ENCODE measurements at regions not wholly inside any gene's neighbourhood (a gene's known extent, or its start where the extent isn't known, plus 50 kb on each side); places are given as distances from the start of the nearest gene placed in this dataset.

- TF ChIP-seq YY1 (IDR thresholded peaks at IDR 0.05; ENCODE audit: insufficient read depth, insufficient read length), result no peak
- TF ChIP-seq ZNF274 (IDR thresholded peaks at IDR 0.05; ENCODE audit: low read depth, low read length), result no peak
Measured at GRCh38 chr12:5254703-5255102, 177.2 kb upstream of the NTF3 start.
